ENCODE measurements at regions not wholly inside any gene's neighbourhood (a gene's known extent, or its start where the extent isn't known, plus 50 kb on each side); places are given as distances from the start of the nearest gene placed in this dataset.

DNA sequence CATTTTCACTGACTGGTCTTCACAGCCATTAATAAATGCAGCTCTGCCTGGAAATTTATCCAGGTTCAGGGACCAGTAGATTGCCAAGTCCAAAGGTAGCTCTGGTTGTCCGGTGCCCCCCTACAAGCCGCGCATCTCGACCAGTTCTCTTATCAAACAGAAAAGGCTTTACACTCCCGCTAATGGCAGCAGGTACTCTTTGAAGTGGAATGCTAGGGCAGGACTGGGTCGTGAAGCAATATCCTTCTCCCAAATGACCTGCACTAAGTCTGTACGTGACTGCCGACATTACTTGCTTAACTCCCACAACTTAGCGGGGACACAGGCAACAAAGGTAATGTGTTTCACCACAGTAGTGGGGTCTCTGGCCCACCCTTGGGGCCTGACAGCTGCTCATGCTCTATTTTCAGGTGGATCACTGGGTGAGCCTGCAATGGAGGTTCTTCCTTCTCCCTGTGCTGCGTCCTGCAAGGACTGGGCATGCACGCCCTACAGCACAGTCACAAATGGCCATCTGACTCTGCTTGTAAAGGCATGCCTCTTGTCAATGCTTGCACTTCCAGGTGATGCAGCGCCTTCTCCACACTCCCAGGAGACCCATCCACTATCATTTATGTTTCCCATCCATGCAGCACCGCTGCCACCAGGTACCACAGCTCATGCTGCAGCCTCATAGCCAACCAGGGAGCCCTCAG is 96.1 kb upstream of the CTSC start:
- DNase-seq (ENCODE audit: low read depth) = no peak
- TF ChIP-seq, protein P1, sequence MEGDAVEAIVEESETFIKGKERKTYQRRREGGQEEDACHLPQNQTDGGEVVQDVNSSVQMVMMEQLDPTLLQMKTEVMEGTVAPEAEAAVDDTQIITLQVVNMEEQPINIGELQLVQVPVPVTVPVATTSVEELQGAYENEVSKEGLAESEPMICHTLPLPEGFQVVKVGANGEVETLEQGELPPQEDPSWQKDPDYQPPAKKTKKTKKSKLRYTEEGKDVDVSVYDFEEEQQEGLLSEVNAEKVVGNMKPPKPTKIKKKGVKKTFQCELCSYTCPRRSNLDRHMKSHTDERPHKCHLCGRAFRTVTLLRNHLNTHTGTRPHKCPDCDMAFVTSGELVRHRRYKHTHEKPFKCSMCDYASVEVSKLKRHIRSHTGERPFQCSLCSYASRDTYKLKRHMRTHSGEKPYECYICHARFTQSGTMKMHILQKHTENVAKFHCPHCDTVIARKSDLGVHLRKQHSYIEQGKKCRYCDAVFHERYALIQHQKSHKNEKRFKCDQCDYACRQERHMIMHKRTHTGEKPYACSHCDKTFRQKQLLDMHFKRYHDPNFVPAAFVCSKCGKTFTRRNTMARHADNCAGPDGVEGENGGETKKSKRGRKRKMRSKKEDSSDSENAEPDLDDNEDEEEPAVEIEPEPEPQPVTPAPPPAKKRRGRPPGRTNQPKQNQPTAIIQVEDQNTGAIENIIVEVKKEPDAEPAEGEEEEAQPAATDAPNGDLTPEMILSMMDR (IDR thresholded peaks at IDR 0.05; ENCODE audit: control insufficient read depth, insufficient read depth, low read depth, low read length, missing control alignments) = no peak
- H3K4me3 ChIP-seq (ENCODE audit: control insufficient read depth, low read depth, low read length) = no peak overlapping the region

DNA sequence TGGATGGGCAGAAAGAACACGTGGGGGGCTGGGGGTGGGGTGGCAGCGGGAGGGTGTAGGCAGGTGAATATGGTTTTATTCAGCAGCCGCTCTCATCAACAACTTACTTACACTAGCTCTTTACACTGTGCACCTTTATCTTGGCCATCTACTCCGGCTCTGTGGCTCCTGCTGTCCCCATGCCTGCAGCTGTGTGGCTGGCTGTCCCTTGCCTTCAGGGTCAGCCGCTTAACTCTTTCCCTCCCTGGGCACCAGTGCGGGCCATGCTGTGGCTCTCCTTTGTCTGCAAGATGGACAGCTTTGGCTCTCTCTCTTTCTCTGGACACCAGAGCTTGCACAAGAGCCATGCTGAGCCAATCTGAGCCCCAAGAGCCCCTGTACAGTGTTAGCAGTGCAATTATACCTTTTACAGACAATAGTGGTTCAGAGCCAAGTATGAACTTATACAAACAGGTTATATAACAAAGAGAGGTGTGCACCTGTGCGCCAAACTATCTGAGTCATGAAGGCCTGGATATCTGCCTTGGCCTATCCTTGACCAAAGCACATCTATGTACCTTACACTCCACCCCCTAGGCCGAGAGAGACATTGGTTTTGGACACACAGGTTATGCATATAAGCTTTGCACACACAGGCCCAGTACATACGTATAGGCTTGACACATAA is 94.3 kb upstream of the CTSC start:
- DNase-seq (ENCODE audit: low read depth) = no peak
- H3K4me3 ChIP-seq (ENCODE audit: control insufficient read depth, low read depth, low read length) = no peak overlapping the region
- TF ChIP-seq, protein P1 (IDR thresholded peaks at IDR 0.05; ENCODE audit: control insufficient read depth, insufficient read depth, low read depth, low read length, missing control alignments) = no peak

DNA sequence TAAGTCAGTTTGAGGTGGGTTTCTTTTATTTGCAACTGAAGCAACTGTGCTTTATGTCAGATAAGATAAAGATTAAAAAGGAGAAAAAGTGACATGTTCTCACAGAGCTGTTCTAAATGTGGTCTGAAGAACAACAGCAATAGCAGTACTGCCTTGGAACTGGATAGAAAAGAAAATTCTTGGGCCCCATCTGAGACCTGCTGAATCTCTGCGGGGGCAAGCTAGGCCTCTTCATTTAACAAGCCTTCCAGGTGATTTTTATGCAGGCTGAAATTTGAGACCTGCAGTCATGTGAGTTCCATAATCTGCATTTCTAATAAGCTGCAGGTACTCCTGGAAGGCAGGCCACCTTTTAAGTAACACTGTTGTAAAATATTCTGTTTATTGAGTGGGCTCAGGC is 91.4 kb upstream of the CTSC start:
- no peak overlapping the region for H3K4me3 ChIP-seq (ENCODE audit: control insufficient read depth, low read depth, low read length)
- no peak for DNase-seq (ENCODE audit: low read depth)
- TF ChIP-seq, protein P1 (IDR thresholded peaks at IDR 0.05; ENCODE audit: control insufficient read depth, insufficient read depth, low read depth, low read length, missing control alignments) = no peak

DNA sequence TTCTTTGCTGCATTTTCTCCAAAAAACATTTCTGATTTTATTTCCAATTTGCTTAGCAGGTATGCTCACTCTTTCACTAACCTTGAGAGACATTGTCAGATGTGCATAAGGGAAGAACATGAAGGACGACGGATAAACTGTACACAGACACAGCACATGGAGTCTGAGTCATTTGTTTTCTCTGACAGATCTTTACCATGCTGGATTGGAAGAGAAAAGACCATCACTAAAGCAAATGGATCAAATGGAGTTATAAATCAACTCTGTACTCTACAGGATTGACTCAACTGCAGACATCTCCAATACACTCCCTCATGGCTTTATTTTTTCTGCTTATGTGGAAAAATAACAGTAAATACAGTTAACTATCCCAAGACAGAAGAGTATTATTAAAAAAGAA is 90.2 kb upstream of the CTSC start:
- no peak for DNase-seq (ENCODE audit: low read depth)
- H3K4me3 ChIP-seq (ENCODE audit: control insufficient read depth, low read depth, low read length) = no peak overlapping the region
- TF ChIP-seq, protein P1 (IDR thresholded peaks at IDR 0.05; ENCODE audit: control insufficient read depth, insufficient read depth, low read depth, low read length, missing control alignments) = no peak

DNA sequence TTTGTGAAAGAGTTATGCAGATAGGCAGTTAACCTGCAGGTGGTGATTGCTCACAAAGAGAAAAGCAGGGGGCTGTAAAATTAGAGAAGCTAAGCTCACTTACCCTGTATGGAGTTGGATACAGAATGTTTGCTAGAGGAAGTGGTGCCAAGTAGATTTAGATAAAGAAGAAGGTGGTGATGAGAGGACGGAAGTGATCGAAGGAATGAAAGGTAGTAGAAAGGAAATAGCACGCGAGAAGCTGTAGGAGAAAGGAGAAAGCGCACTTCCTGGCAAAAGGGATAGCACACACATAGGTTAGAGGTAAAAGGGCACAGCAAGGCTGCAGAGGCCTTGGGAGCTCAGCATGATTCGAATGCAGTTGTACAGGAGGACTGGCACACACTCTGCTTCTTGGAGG is 87.3 kb upstream of the CTSC start:
- TF ChIP-seq, protein P1 (IDR thresholded peaks at IDR 0.05; ENCODE audit: control insufficient read depth, insufficient read depth, low read depth, low read length, missing control alignments) = no peak
- H3K4me3 ChIP-seq (ENCODE audit: control insufficient read depth, low read depth, low read length) = no peak overlapping the region
- DNase-seq (ENCODE audit: low read depth) = no peak

DNA sequence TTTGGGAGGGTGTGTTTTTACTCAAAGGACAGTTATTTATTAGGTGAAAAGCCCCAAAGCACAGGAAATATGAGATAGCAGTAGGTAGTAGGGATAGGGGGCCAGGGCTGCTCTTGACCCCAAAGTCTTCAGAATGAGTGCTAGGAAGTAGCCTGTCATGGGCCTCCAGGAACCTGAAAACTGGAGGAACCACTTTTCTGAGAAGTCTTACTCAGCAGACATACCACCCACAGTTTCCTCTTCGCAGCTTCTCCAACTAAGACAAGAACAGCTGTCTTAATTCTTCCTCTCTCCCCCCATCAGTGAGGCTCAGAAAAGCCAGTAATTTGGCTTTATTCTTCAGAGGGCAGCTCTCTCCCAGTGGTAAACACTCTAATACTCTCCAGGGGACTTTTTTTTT is 84.0 kb upstream of the CTSC start:
- TF ChIP-seq, protein P1 (IDR thresholded peaks at IDR 0.05; ENCODE audit: control insufficient read depth, insufficient read depth, low read depth, low read length, missing control alignments) = no peak
- no peak overlapping the region for H3K4me3 ChIP-seq (ENCODE audit: control insufficient read depth, low read depth, low read length)

More for the DNA sequence above, 84.0 kb upstream of the CTSC start:
- peak; percentile 5 for DNase-seq (ENCODE audit: low read depth)

Data from AG09309 (cell line).